NCI-H128 (cell line): ENCODE measurements at regions not wholly inside any gene's neighbourhood (a gene's known extent, or its start where the extent isn't known, plus 50 kb on each side); places are given as distances from the start of the nearest gene placed in this dataset.
"Not testable (repeated sequence)": the region's sequence is repeated elsewhere in the genome, so short reads cannot be mapped to it uniquely, and the experiment has no call there.

ENCODE experiments used
- DNase-seq: peaks from one replicate; lab custom pipeline; 2025; ENCODE audit not compliant: unreplicated experiment; lab: John Stamatoyannopoulos, UW

GRCh38 chr12:33588725-33589405 is 149.2 kb upstream of the SYT10 start:
- DNase-seq, result no peak

- no peak for DNase-seq
Observed at GRCh38 chr12:33589576-33590114, 150.0 kb upstream of the SYT10 start.

GRCh38 chr12:33593753-33594152 is 154.1 kb upstream of the SYT10 start:
- DNase-seq, result no peak

DNA sequence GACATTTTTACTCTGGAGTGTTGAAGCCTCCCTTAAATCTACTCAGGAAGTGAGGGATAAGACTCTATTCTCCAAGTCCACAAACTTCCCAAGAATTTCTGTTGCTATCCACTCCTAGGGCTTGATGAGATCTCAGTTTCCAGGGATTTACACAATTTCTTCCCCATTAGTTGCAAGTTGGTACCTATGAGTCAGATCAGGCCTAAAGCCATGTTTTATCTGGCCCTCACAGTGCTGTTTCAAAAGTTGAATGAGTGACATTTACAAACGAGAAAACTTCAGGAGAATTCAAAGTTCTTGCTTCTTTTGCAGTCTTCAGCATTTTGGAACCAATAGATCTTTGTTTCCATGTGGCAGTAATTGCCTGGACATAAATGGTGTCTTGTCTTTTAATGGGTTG is 156.4 kb upstream of the SYT10 start:
- no peak for DNase-seq

GRCh38 chr12:33596814-33597213 is 157.2 kb upstream of the SYT10 start:
- no peak for DNase-seq

DNA sequence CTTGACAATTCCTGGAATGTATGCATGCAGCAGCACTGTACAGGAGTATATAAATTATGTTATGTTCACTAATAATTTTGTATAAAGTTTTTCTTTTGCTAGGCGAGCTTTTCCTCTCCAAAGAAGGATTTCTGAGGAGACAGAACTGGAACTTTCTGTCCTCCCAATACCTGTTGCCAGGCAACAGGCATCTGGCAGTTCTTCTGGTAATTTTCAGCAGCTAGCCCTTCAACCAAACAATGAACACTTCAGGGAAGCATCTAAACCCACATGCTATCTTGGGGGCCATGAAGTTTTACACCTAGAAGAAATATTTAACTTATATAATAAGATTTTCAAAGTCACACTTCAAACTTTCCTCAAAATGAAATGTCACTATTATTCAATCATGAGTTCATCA is 162.9 kb upstream of the SYT10 start:
- no peak for DNase-seq

GRCh38 chr12:33605757-33606156 is 166.1 kb upstream of the SYT10 start:
- no peak for DNase-seq

DNA sequence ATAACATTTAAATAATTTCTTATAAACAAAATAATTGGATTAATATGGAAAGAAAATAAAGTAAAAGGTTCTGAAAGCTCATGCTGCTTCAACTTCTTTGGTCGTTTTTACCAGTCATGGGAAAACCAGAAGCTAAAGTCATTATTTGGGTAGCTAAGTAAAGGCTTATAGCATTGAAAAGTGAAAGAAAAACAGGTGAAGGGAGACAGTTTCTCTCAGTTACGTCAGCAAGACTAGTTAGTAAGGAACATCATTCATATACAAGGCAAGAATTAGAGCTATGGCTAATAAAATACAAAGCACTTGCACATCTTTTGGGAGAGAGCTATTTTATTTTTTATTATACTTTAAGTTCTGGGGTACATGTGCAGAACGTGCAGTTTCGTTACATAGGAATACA is 170.3 kb upstream of the SYT10 start:
- no peak for DNase-seq

- DNase-seq, result no peak
Observed at GRCh38 chr12:33614630-33615029, 175.0 kb upstream of the SYT10 start.

- no peak for DNase-seq
Observed at GRCh38 chr12:33617218-33617617, 177.6 kb upstream of the SYT10 start.

DNA sequence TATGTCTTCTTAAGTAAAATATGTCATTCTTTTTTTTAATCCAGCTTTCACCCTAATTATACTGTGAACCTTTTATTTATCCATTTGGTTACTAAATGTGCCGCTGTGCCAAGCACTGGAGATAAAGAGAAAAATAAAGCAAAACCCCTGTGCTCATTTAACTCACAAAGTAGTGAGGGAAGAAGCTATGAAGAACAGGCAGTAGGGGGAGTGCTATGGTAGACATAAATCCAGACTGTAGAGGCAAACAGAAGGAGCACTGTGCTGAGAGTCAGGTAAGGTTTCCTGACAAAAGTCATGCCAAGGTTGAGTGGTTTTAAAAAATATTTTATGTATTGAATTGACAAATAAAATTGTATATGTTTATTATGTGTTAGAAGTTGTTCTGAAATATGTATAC is 188.5 kb upstream of the SYT10 start:
- DNase-seq, result no peak

- DNase-seq, result no peak
Observed at GRCh38 chr12:33634544-33634943, 194.9 kb upstream of the SYT10 start.

GRCh38 chr12:33636930-33637329 is 197.3 kb upstream of the SYT10 start:
- not testable (repeated sequence) for DNase-seq

DNA sequence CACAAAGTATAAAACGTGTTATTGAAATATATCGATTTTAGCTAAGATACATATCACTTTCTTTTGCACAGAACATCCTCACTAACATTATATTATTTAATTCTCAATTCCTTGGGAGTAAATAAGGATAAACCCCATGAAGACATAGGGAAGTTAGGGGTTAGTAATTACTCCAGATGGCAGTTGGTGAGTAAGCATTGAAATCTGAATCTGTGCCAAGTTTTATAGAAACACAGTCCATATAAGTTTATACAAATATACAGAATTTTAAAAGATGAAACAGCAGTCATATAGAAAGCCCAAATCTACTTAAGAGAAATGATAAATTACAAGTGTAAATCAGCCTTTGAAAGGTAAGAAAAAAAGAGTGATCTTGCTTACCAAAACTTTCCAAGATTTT is 200.4 kb upstream of the SYT10 start:
- DNase-seq, result no peak

- DNase-seq, result no peak
Observed at GRCh38 chr12:33649992-33650391, 210.4 kb upstream of the SYT10 start.

DNA sequence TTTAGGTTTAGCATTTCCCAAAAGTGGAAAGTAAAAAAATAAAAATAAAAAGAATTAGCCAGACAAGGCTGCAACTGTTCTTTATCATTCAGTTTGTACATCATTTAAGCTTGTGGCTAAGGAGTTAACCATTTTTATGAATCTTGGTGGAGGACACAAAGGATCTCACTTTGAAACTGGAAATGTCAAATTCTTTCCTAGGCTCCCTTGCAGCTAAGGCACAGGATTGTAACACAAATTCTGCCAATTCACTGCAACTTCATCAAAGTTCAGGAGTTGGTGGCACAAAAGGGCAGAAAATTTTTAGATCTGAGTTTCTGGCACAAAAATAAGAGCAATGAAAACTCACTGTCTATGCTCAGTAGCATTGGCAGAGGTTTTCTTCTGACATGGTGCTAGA is 211.2 kb upstream of the SYT10 start:
- no peak for DNase-seq

- DNase-seq, result no peak
Observed at GRCh38 chr12:33653362-33653761, 213.7 kb upstream of the SYT10 start.

DNA sequence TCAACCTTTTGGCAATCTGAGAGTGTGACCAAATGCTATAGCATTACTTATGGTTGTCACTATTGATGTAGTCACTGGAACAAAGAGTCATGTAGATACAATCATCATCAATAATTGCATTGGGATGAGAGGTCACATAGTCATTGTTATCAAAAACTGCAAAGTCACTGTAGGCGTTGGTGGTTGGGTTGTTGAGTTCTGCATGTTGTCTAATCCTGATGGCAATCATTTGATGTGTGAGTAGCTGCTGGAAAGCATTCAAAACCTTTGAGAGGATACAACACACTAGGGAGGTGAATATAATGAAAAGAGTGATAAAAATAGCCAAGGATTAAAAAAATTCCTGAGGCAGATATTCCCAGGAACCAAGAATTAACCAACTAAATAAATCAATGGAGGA is 214.7 kb upstream of the SYT10 start:
- DNase-seq, result no peak

DNA sequence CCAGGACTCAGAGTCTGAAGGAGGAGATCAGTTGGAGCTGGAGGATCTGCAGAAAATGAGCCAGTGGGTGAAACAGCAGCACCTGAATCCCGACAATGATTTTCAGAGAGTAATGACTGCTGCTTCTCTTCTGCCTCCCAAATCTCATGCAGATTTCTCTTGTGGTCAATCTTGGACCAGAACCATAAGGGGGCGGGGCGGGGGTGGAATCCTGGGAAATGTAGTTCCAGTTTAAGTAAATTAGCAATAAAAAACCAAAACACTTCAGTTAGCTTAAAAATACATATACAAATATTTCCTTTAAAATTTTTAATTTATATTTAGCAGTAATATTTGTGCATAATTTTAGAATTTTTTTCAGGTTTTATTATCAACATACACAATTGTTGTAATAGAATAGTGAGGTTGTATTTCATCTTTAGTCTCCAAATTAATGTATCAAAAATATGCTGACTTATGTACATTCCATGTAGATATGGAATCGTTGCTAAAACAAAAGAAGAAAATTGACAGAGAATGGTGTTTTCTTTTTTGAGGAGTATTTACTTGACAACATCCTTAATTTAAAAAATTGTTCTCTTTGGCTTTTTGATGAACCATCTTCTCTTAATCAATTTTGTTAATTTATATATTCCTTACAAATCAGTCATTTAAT is 223.5 kb upstream of the SYT10 start:
- DNase-seq, result no peak

GRCh38 chr12:33669349-33669748 is 229.7 kb upstream of the SYT10 start:
- no peak for DNase-seq

GRCh38 chr12:33670284-33670683 is 230.7 kb upstream of the SYT10 start:
- DNase-seq, result no peak

DNA sequence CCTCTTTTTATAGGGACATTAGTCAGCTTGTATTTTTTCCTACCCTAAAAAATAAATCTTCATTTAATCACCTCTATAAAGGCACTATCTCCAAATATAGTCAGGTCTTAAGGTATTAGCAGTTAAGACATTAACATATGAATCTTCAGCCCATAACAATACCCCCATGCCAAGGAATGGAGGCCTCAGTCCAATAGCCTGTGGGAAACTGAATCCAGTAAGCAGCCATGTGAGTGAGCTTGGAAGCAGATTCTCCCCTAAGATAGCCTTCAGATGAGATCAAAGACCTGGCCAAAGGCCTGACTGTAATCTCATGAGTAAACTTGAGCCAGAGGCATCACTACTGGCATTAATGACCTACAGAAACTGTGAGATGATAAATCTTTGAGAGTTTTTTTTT is 232.1 kb upstream of the SYT10 start:
- no peak for DNase-seq
